ENCODE measurements at regions not wholly inside any gene's neighbourhood (a gene's known extent, or its start where the extent isn't known, plus 50 kb on each side); places are given as distances from the start of the nearest gene placed in this dataset.

DNA sequence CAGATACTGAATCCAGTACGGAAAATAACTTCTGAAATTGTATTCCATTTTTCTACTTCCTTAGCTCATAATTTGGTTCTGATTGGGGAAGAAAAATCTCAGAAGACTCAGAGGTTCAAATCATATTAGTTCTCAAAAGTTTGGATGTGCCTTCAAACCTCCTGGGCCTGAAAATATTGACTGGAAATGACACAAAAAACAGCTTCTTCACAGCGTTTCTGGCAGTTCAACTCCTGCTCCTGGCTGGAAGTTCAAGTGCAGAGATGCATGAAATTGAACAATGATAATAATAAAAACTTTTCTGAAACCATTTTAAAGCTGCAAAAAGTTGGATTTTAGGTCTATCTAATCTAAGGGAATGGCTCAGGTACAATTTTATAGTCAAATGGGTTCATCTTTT, 1459.9 kb upstream of the CELF4 start:
- WGBS, 3 donors = 43 to 73% (median 66%) methylated on average over 2 of the region's 2 CpGs
- Histone ChIP-seq H3K36me3 (no peaks in the 10 kb centered on the region), H3K27me3 (no peaks in the 10 kb centered on the region), H3K4me3 (no peak overlapping the region), H3K9me3 (no peaks in the 10 kb centered on the region), H3K27ac (no peak overlapping the region), H3K4me1 (ENCODE audit: insufficient read depth) (no peaks in the 10 kb centered on the region)
- TF ChIP-seq, protein P1, sequence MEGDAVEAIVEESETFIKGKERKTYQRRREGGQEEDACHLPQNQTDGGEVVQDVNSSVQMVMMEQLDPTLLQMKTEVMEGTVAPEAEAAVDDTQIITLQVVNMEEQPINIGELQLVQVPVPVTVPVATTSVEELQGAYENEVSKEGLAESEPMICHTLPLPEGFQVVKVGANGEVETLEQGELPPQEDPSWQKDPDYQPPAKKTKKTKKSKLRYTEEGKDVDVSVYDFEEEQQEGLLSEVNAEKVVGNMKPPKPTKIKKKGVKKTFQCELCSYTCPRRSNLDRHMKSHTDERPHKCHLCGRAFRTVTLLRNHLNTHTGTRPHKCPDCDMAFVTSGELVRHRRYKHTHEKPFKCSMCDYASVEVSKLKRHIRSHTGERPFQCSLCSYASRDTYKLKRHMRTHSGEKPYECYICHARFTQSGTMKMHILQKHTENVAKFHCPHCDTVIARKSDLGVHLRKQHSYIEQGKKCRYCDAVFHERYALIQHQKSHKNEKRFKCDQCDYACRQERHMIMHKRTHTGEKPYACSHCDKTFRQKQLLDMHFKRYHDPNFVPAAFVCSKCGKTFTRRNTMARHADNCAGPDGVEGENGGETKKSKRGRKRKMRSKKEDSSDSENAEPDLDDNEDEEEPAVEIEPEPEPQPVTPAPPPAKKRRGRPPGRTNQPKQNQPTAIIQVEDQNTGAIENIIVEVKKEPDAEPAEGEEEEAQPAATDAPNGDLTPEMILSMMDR (IDR thresholded peaks at IDR 0.05) = no peak
- TF ChIP-seq EP300 (IDR thresholded peaks at IDR 0.05) = no peak
- TF ChIP-seq POLR2A (IDR thresholded peaks at IDR 0.05) = no peak
- no peak for DNase-seq
- intact Hi-C loops (cut with DNase I) = no loop called here

DNA sequence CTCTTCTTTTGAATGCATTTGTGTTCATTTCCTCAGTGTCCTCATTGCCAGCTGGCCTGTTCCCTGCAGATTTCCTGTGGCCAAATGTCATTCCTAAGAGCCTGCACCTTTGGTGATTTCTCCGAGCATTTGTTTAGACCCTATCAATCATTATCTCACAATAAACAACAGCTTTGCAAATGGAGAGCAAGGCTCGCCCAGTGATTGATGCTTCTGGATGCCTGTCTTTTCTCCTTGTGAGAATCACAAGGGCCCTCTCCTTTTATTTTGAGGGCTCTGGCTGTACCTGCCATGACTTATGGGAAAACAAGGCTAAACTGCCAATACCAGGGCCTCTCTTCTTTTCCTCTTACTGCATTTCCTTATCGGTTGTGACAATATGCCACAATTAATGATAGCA, 1454.4 kb upstream of the CELF4 start:
- H3K36me3 ChIP-seq = no peaks in the 10 kb centered on the region
- H3K9me3 ChIP-seq = no peaks in the 10 kb centered on the region
- no peak for DNase-seq
- no peak overlapping the region for H3K27ac ChIP-seq
- no peak for TF ChIP-seq EP300 (IDR thresholded peaks at IDR 0.05)
- TF ChIP-seq POLR2A (IDR thresholded peaks at IDR 0.05) = no peak
- TF ChIP-seq, protein P1 (IDR thresholded peaks at IDR 0.05) = no peak
- H3K27me3 ChIP-seq = no peaks in the 10 kb centered on the region
- intact Hi-C loops (cut with DNase I) = loop anchor here in 1 of 4 donors (2.0 kb wide), 1 partner anchor 31 kb away; no protein-coding TSS in a partner anchor
- H3K4me1 ChIP-seq (ENCODE audit: insufficient read depth) = no peaks in the 10 kb centered on the region
- 62 to 75% (median 74%) methylated on average over 3 of the region's 3 CpGs for WGBS, 3 donors
- H3K4me3 ChIP-seq = no peak overlapping the region

DNA sequence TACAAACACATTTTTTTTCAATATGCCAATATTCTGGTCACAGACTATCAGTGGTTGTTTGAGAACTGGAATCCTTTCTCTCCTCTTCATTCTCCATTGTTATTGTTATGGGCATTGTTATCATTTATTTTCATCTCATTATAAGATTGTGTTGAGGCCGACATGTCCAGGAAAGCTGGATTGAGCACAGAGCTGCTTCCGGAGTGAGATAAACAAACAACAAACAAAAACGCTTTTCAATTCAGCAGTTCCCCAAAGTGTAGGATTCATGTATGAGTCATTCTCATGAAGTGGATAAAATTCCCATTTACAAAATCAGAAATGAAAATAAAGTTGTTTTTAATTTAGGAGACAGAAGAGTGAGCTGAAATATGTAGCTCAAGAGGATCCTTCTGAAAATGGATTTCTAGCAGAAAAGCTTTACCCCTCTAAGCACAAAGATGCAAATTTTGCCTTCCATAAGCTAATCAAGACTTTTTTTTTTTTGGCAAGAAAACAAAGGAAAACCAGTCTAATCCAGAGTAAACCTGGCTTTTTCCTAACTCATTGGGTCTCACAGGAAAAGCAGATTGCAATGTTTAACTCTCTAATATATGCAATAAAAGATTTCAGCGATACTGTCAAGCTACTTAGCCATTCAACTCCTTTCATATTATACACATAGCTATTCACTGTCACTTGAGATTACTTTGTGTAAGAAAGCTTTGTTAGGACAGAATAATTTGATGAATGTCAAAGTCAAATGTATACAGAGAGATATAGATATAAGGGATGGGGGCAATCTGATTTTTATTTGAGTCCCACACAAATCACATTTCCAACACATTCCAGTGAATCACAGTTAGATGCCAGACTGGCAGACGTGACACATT, 1441.7 kb upstream of the CELF4 start:
- 40 to 80% (median 58%) methylated on average over 5 of the region's 5 CpGs for WGBS, 3 donors
- no peaks in the 10 kb centered on the region for H3K27me3 ChIP-seq
- no peaks in the 10 kb centered on the region for H3K36me3 ChIP-seq
- DNase-seq = no peak
- H3K9me3 ChIP-seq = no peaks in the 10 kb centered on the region
- TF ChIP-seq, protein P1 (IDR thresholded peaks at IDR 0.05) = no peak
- TF ChIP-seq EP300 (IDR thresholded peaks at IDR 0.05) (no peak), POLR2A (IDR thresholded peaks at IDR 0.05) (no peak)
- H3K27ac ChIP-seq = no peak overlapping the region
- H3K4me1 ChIP-seq (ENCODE audit: insufficient read depth) = no peaks in the 10 kb centered on the region
- H3K4me3 ChIP-seq = no peak overlapping the region
- intact Hi-C loops (cut with DNase I) = no loop called here

DNA sequence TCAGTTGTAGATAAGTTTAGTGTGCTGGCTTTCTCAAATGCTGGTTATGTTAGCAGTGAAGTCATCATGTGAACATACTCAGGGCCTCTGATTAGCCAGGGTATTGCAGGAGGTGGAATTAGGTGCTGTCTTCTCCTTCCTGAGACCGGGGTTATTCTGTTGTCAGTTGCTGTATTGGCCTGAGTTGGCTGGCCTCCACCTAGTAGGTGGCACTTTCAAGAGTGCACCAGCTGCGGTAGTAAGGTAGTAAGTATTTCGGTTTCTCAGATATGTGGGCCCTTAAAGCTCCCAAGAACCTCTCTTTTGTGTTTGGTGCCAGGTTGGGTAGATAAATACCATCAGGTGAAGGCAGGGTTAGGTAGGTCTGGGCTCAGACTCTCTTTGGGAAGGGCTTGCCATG, 1430.5 kb upstream of the CELF4 start:
- H3K9me3 ChIP-seq = no peaks in the 10 kb centered on the region
- DNase-seq = no peak
- H3K4me1 ChIP-seq (ENCODE audit: insufficient read depth) = no peaks in the 10 kb centered on the region
- 90 to 91% (median 90%) methylated on average over 3 of the region's 3 CpGs for whole genome bisulfite sequencing, 3 donors
- H3K27me3 ChIP-seq = peaks cover under 1% of the 10 kb centered on the region
- H3K36me3 ChIP-seq = no peaks in the 10 kb centered on the region
- TF ChIP-seq, protein P1 (IDR thresholded peaks at IDR 0.05) = no peak
- TF ChIP-seq POLR2A (IDR thresholded peaks at IDR 0.05) (no peak), EP300 (IDR thresholded peaks at IDR 0.05) (no peak)
- no peak overlapping the region for H3K27ac ChIP-seq
- H3K4me3 ChIP-seq = no peak overlapping the region
- intact Hi-C loops (cut with DNase I) = no loop called here

All from ovary (tissue), 7 donors.